ENCODE measurements at regions not wholly inside any gene's neighbourhood (a gene's known extent, or its start where the extent isn't known, plus 50 kb on each side); places are given as distances from the start of the nearest gene placed in this dataset.

DNA sequence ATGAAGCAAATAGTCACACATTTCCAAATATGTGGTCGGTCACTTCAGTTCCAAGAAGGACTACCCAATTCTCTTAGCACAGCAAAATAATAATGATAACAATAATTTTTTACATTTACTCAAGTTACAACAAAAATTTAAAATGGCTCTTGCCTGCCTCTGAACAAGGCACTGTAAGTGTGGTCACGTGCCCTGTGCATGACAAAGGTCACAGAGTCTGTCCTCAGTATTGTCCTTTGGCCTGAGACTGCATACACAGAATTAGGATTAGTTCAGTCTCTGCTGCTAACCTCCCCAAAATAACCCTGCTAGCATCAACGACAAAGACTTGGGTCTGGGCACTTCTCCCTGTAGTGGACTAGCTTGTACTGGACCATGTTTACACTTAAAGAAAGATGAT lies 297.1 kb upstream of the DUSP10 start:
- TF ChIP-seq, protein P1, sequence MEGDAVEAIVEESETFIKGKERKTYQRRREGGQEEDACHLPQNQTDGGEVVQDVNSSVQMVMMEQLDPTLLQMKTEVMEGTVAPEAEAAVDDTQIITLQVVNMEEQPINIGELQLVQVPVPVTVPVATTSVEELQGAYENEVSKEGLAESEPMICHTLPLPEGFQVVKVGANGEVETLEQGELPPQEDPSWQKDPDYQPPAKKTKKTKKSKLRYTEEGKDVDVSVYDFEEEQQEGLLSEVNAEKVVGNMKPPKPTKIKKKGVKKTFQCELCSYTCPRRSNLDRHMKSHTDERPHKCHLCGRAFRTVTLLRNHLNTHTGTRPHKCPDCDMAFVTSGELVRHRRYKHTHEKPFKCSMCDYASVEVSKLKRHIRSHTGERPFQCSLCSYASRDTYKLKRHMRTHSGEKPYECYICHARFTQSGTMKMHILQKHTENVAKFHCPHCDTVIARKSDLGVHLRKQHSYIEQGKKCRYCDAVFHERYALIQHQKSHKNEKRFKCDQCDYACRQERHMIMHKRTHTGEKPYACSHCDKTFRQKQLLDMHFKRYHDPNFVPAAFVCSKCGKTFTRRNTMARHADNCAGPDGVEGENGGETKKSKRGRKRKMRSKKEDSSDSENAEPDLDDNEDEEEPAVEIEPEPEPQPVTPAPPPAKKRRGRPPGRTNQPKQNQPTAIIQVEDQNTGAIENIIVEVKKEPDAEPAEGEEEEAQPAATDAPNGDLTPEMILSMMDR (conservative IDR thresholded peaks at IDR 0.05; ENCODE audit: control insufficient read depth, insufficient read depth, low read depth, low read length): no peak
- H3K4me3 ChIP-seq (ENCODE audit: control insufficient read depth, low read depth, low read length): no peak overlapping the region
- no peak for DNase-seq (ENCODE audit: low read depth)

DNA sequence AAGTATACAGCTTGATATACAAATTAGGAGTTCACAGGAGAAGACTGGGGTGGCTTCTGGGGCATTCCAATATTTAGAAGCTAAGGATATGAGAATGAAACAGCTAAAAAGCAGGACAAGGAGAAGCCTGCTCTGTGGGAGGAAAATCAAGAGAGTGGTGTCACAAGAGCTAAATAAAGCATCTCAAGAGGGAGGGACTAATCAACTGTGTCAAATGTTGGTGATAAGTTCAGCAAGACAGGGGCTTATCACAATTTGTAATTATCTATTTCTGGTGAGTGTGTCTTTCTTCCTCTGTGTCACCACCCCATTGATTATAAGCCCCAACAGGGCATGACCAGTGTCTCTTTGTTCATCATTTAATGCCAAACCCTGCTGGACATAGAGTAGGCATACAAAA lies 295.8 kb upstream of the DUSP10 start:
- H3K4me3 ChIP-seq (ENCODE audit: control insufficient read depth, low read depth, low read length): no peak overlapping the region
- DNase-seq (ENCODE audit: low read depth): no peak
- TF ChIP-seq, protein P1 (conservative IDR thresholded peaks at IDR 0.05; ENCODE audit: control insufficient read depth, insufficient read depth, low read depth, low read length): no peak

DNA sequence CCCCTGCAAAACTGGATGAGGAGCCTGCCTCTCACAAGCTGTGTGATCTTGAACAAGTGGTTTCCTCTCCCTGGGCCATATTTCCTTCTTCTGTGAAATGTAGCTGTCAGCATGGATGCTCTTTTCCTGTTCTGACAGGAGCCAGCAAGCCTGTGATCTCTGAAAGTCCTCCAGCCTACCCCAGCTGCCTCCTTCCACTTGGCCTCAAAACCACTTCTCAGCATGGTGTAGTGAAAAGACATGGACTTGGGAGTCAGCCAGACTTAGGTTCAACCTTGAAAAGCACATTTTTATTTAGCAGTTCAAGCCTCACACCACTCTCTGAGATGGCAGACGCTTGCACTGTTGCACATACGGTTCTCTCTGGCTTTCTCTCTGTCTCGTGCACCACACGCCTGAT lies 292.9 kb upstream of the DUSP10 start:
- H3K4me3 ChIP-seq (ENCODE audit: control insufficient read depth, low read depth, low read length): no peak overlapping the region
- DNase-seq (ENCODE audit: low read depth): no peak
- TF ChIP-seq, protein P1 (conservative IDR thresholded peaks at IDR 0.05; ENCODE audit: control insufficient read depth, insufficient read depth, low read depth, low read length): no peak

DNA sequence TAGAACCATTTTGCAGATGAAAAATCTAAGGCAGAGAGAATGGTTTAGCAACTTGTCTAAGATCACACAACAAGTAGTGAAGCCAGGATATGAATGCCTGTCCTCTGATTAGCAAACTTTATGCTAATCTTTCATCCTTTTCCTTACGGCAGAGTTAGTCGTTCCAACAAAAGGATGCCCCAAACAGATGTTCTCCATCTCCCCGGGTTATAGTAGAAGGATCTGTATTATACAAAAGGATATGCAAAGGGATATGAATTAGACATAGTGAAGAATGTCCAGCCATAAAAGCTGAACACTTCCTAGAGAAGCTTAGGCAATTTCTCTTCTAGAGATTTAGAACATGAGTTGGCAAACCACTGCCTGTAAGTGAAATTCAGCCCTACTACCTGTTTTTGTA lies 291.6 kb upstream of the DUSP10 start:
- TF ChIP-seq, protein P1 (conservative IDR thresholded peaks at IDR 0.05; ENCODE audit: control insufficient read depth, insufficient read depth, low read depth, low read length): no peak
- H3K4me3 ChIP-seq (ENCODE audit: control insufficient read depth, low read depth, low read length): no peak overlapping the region
- no peak for DNase-seq (ENCODE audit: low read depth)

DNA sequence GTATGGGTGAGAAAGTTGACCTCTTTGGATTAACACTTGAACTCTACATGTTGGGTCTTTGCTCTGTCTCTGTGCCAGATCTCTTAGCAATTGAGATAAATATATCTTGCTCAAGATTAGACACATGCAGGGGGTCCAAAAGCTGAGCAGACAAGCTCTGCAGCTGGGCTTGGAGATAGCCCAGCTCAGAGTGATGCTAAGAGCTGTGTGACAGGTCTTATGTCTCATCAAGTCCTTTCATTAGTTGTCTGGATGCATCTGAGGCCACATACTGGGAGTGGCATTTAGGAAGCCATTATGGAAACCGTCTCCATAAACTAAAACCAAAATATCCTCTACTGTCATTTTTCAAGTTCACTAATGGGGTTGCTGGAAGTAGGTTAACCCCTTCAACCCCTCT lies 289.4 kb upstream of the DUSP10 start:
- no peak for DNase-seq (ENCODE audit: low read depth)
- H3K4me3 ChIP-seq (ENCODE audit: control insufficient read depth, low read depth, low read length): no peak overlapping the region
- TF ChIP-seq, protein P1 (conservative IDR thresholded peaks at IDR 0.05; ENCODE audit: control insufficient read depth, insufficient read depth, low read depth, low read length): no peak

DNA sequence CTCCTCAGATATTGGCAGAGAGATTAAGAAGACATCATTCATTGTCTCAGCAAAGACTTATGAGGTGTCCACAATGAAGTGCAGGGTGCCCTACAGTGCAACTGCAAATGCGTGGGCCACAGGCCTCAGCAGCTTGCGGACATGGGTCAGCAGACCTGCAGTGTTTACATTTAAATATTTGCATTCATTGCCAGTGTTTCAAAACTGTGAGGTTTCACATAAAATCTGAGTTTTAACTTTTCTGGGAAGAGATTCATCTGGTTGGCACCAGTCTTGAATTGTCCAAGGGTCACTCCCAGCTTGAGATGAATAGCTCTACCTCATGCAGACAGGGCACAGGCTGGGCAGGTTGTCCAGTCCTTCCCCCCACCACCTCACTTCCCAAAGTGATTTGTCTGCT lies 286.8 kb upstream of the DUSP10 start:
- DNase-seq (ENCODE audit: low read depth): no peak
- TF ChIP-seq, protein P1 (conservative IDR thresholded peaks at IDR 0.05; ENCODE audit: control insufficient read depth, insufficient read depth, low read depth, low read length): no peak
- no peak overlapping the region for H3K4me3 ChIP-seq (ENCODE audit: control insufficient read depth, low read depth, low read length)

DNA sequence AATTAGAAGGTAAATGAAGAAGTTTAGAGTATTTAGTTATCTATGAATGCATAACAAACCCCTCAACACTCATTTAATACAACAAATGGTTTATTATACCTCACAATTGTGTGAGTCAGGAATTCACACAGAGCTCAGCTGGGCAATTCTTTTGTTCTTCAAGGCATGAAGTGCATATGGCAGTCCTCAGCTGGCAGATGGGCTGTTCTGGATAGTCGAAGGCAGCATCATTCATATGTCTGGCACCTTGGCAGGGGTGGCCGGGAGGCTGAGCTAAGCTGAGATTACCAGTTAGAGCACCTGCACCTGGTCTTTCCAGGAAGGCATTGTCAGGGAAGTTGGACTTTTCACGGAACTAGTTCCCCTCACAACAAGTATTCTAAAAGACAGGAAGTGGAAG lies 286.2 kb upstream of the DUSP10 start:
- H3K4me3 ChIP-seq (ENCODE audit: control insufficient read depth, low read depth, low read length): no peak overlapping the region
- TF ChIP-seq, protein P1 (conservative IDR thresholded peaks at IDR 0.05; ENCODE audit: control insufficient read depth, insufficient read depth, low read depth, low read length): no peak
- DNase-seq (ENCODE audit: low read depth): no peak

All from fibroblast of mammary gland (primary cell).